ENCODE measurements at regions not wholly inside any gene's neighbourhood (a gene's known extent, or its start where the extent isn't known, plus 50 kb on each side); places are given as distances from the start of the nearest gene placed in this dataset.

DNA sequence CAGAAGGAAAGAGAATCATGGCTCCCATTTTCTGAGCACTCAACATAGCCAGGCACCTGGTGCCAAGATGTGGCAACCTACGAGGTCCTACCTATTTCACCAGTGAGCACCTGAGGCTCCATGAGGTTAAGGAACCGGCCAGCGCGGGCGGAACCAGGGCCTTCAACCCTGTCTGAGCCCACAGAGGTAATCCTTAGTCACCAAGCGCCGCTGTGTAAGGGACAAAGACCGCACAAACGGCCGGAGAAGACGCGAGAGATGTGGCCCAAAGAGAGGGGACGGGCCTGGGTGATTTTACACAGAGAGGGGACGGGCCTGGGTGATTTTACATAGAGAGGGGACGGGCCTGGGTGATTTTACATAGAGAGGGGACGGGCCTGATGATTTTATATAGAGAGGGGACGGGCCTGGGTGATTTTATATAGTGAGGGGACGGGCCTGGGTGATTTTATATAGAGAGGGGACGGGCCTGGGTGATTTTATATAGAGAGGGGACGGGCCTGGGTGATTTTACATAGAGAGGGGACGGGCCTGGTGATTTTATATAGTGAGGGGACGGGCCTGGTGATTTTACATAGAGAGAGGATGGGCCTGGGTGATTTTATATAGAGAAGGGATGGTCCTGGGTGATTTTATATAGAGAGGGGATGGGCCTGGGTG is 114.2 kb downstream of the SMIM20 start:
- DNase-seq, result no peak
- Histone ChIP-seq H3K27me3 (ENCODE audit: insufficient read depth, low read depth) (no peaks in the 10 kb centered on the region), H3K27ac (no peak overlapping the region), H3K4me2 (no peak overlapping the region), H3K9me3 (ENCODE audit: insufficient read depth, low read depth) (no peaks in the 10 kb centered on the region), H3K4me3 (no peak overlapping the region), H3K9me2 (ENCODE audit: insufficient read depth) (no peaks in the 10 kb centered on the region), H3K79me2 (ENCODE audit: low read depth) (no peaks in the 10 kb centered on the region), H3K36me3 (ENCODE audit: low read depth) (no peaks in the 10 kb centered on the region), H2AFZ (no peak overlapping the region), H3K4me1 (replicated peaks; ENCODE audit: insufficient read depth) (peaks cover 11% of the 10 kb centered on the region), H4K20me1 (ENCODE audit: insufficient read depth) (no peaks in the 10 kb centered on the region), H3F3A (ENCODE audit: insufficient read depth, low read depth) (peaks cover 8% of the 10 kb centered on the region; the same call in 1 of the 2 replicates)
- ChIA-PET POLR2A (ENCODE audit: unreplicated experiment) (no interaction called here), CTCF (no interaction called here)
- BruUV-seq (replicated peaks), result no TSS peak
- TF ChIP-seq CTCF (conservative IDR thresholded peaks at IDR 0.05), result no peak
- TF ChIP-seq EZH2 (IDR thresholded peaks at IDR 0.05; ENCODE audit: low read depth), result no peak
- intact Hi-C loops (cut with micrococcal nuclease; ENCODE audit: unreplicated experiment), result no loop called here

GRCh38 chr4:26028793-26029567 is 115.0 kb downstream of the SMIM20 start:
- Histone ChIP-seq H3K4me2 (no peak overlapping the region), H3K4me1 (replicated peaks; ENCODE audit: insufficient read depth) (peaks cover 8% of the 10 kb centered on the region; the same call in 1 of the 2 replicates), H3K27ac (no peak overlapping the region), H3K9me3 (ENCODE audit: insufficient read depth, low read depth) (no peaks in the 10 kb centered on the region), H3K36me3 (ENCODE audit: low read depth) (no peaks in the 10 kb centered on the region), H3K79me2 (ENCODE audit: low read depth) (no peaks in the 10 kb centered on the region), H3K9me2 (ENCODE audit: insufficient read depth) (no peaks in the 10 kb centered on the region), H3F3A (ENCODE audit: insufficient read depth, low read depth) (peaks cover 5% of the 10 kb centered on the region; the same call in 1 of the 2 replicates), H4K20me1 (ENCODE audit: insufficient read depth) (no peaks in the 10 kb centered on the region), H2AFZ (no peak overlapping the region), H3K27me3 (ENCODE audit: insufficient read depth, low read depth) (no peaks in the 10 kb centered on the region), H3K4me3 (no peak overlapping the region)
- DNase-seq, result peak in 1 of 2 experiments; percentile 24
- TF ChIP-seq CTCF (conservative IDR thresholded peaks at IDR 0.05), result peak; percentile 37; the same call in 1 of the 2 replicates
- no peak for TF ChIP-seq EZH2 (IDR thresholded peaks at IDR 0.05; ENCODE audit: low read depth)
- POLR2A ChIA-PET (ENCODE audit: unreplicated experiment), result no interaction called here
- CTCF ChIA-PET, result no interaction called here
- intact Hi-C loops (cut with micrococcal nuclease; ENCODE audit: unreplicated experiment), result no loop called here
- no TSS peak for BruUV-seq (replicated peaks)

DNA sequence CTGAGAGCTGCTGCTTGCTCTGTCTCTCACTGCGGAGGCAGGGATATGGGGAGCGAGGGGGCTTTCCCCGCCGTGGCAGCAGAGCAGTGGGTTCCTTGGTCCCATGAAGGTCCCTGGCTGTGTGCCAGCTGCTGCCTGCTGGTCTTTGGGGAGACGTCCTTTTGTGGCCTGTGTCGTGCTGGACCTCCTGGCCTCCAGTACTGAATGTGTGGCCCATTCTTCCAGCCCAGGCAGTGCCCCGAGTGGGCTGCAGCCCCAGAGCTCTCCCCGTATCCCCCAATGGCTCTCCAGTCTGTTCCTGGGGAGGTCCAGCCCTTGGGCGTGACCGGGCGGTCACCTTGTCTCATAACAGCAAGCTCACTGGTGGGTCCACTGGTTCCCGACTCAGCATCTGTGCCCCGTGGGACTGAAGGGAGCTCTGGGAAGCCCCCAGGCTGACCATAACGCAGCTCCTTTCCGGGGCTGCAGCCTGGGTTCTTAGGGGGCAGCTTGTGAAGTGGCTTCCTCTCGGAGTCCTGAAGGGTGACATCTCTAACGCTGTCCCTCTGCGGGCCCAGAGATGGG is 115.6 kb downstream of the SMIM20 start:
- no peaks in the 10 kb centered on the region for H4K20me1 ChIP-seq (ENCODE audit: insufficient read depth)
- peaks cover 5% of the 10 kb centered on the region; the same call in 1 of the 2 replicates for H3F3A ChIP-seq (ENCODE audit: insufficient read depth, low read depth)
- no peaks in the 10 kb centered on the region for H3K36me3 ChIP-seq (ENCODE audit: low read depth)
- intact Hi-C loops (cut with micrococcal nuclease; ENCODE audit: unreplicated experiment), result no loop called here
- peaks cover 8% of the 10 kb centered on the region; the same call in 1 of the 2 replicates for H3K4me1 ChIP-seq (replicated peaks; ENCODE audit: insufficient read depth)
- CTCF ChIA-PET, result interaction anchor here (0.7 kb wide), 1 partner anchor 8 kb away, joined by 3 read pairs; no protein-coding TSS in a partner anchor
- no peaks in the 10 kb centered on the region for H3K9me3 ChIP-seq (ENCODE audit: insufficient read depth, low read depth)
- H3K27me3 ChIP-seq (ENCODE audit: insufficient read depth, low read depth), result no peaks in the 10 kb centered on the region
- H3K27ac ChIP-seq, result no peak overlapping the region
- POLR2A ChIA-PET (ENCODE audit: unreplicated experiment), result no interaction called here
- H3K4me2 ChIP-seq, result no peak overlapping the region
- no peak for DNase-seq
- TF ChIP-seq CTCF (conservative IDR thresholded peaks at IDR 0.05) (no peak), EZH2 (IDR thresholded peaks at IDR 0.05; ENCODE audit: low read depth) (no peak)
- H2AFZ ChIP-seq, result no peak overlapping the region
- BruUV-seq (replicated peaks), result no TSS peak
- H3K4me3 ChIP-seq, result no peak overlapping the region
- no peaks in the 10 kb centered on the region for H3K9me2 ChIP-seq (ENCODE audit: insufficient read depth)
- H3K79me2 ChIP-seq (ENCODE audit: low read depth), result no peaks in the 10 kb centered on the region

Measured in PC-9 (cell line).